Astrocyte (in vitro differentiated cells and primary cell): ENCODE measurements at regions not wholly inside any gene's neighbourhood (a gene's known extent, or its start where the extent isn't known, plus 50 kb on each side); places are given as distances from the start of the nearest gene placed in this dataset.

Experiments used
- EZH2 ChIP-seq: IDR thresholded peaks from 2 replicates; pipeline ENCODE4 v1.6.1; 2012; ENCODE audit warnings: mild to moderate bottlenecking, low read length, inconsistent platforms; ENCODE audit not compliant: insufficient read depth
- TF ChIP-seq, protein P1 (sequence below): IDR thresholded peaks from 2 replicates; pipeline ENCODE4 v1.5.1; 2011; ENCODE audit warnings: low read depth, mild to moderate bottlenecking, inconsistent platforms, low read length, moderate library complexity; ENCODE audit not compliant: insufficient read depth

DNA sequence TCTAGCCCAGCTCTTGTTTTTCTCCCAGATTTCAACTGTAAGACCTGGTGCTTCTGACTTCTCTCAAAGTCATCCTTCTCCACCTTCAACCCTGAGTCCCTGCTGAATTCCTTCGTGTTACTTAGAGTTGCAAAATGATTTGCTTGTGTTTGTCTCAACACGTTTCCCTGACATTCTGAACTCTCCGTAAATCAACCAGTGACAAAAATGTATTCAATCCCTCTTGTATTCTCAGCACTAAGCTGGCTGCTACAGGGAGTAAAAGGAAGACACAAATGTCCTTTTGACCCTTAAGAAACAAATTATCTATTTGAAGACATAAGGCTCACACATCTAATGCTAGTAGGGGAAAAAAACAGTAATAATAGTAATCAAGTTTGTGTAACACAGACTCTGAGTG, 514.0 kb upstream of the TMPO start:
- TF ChIP-seq, protein P1, sequence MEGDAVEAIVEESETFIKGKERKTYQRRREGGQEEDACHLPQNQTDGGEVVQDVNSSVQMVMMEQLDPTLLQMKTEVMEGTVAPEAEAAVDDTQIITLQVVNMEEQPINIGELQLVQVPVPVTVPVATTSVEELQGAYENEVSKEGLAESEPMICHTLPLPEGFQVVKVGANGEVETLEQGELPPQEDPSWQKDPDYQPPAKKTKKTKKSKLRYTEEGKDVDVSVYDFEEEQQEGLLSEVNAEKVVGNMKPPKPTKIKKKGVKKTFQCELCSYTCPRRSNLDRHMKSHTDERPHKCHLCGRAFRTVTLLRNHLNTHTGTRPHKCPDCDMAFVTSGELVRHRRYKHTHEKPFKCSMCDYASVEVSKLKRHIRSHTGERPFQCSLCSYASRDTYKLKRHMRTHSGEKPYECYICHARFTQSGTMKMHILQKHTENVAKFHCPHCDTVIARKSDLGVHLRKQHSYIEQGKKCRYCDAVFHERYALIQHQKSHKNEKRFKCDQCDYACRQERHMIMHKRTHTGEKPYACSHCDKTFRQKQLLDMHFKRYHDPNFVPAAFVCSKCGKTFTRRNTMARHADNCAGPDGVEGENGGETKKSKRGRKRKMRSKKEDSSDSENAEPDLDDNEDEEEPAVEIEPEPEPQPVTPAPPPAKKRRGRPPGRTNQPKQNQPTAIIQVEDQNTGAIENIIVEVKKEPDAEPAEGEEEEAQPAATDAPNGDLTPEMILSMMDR = no peak
- TF ChIP-seq EZH2 = no peak
